ENCODE measurements at regions not wholly inside any gene's neighbourhood (a gene's known extent, or its start where the extent isn't known, plus 50 kb on each side); places are given as distances from the start of the nearest gene placed in this dataset.
"Not testable (repeated sequence)": the region's sequence is repeated elsewhere in the genome, so short reads cannot be mapped to it uniquely, and the experiment has no call there.

DNA sequence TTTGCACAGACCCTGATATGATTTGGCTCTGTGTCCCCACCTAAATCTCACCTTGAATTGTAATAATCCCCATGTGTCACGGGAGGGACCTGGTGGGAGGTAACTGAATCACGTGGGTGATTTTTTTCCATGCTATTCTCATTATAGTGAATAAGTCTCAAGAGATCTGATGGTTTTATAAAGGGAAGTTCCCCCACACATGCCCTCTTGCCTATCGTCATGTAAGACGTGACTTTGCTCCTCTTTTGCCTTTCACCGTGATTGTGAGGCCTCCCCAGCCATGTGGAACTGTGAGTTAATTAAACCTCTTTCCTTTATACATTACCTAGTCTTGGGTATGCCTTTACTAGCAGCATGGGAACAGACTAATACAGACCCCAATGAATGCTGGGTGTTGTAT is 347.4 kb downstream of the TUSC7 start:
- TF ChIP-seq, protein P1, sequence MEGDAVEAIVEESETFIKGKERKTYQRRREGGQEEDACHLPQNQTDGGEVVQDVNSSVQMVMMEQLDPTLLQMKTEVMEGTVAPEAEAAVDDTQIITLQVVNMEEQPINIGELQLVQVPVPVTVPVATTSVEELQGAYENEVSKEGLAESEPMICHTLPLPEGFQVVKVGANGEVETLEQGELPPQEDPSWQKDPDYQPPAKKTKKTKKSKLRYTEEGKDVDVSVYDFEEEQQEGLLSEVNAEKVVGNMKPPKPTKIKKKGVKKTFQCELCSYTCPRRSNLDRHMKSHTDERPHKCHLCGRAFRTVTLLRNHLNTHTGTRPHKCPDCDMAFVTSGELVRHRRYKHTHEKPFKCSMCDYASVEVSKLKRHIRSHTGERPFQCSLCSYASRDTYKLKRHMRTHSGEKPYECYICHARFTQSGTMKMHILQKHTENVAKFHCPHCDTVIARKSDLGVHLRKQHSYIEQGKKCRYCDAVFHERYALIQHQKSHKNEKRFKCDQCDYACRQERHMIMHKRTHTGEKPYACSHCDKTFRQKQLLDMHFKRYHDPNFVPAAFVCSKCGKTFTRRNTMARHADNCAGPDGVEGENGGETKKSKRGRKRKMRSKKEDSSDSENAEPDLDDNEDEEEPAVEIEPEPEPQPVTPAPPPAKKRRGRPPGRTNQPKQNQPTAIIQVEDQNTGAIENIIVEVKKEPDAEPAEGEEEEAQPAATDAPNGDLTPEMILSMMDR (IDR thresholded peaks at IDR 0.05; ENCODE audit: borderline replicate concordance, extremely low read depth, low read length, poor library complexity, severe bottlenecking) = not testable (repeated sequence)
- not testable (repeated sequence) for TF ChIP-seq EZH2 (IDR thresholded peaks at IDR 0.05; ENCODE audit: borderline replicate concordance, low read depth, low read length, severe bottlenecking)
